ENCODE measurements at regions not wholly inside any gene's neighbourhood (a gene's known extent, or its start where the extent isn't known, plus 50 kb on each side); places are given as distances from the start of the nearest gene placed in this dataset.

DNA sequence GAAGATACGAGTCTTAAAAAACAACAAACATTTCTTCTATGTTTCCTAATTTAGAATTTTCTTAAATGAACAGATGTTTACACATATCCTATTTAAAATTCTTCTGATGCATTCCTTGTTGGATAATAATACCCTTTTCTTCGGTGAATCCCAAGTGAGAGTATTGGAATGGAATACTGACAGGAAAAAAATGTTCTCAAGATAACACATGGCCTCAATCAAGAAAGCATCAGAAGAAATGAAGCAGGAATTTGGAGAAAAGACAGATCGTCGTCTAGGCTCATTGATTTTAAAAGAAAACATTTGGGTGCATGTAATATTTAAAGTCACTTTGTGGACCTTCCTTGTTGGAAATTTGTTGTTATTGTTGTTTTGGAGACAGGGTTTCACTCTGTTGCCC lies 196.9 kb upstream of the ANK2 start:
- no peak for DNase-seq

- DNase-seq: no peak
Measured at GRCh38 chr4:112853662-112854256, 195.7 kb upstream of the ANK2 start.

GRCh38 chr4:112854420-112854819 lies 195.0 kb upstream of the ANK2 start:
- no peak for DNase-seq

GRCh38 chr4:112855058-112855457 lies 194.4 kb upstream of the ANK2 start:
- DNase-seq: no peak

DNA sequence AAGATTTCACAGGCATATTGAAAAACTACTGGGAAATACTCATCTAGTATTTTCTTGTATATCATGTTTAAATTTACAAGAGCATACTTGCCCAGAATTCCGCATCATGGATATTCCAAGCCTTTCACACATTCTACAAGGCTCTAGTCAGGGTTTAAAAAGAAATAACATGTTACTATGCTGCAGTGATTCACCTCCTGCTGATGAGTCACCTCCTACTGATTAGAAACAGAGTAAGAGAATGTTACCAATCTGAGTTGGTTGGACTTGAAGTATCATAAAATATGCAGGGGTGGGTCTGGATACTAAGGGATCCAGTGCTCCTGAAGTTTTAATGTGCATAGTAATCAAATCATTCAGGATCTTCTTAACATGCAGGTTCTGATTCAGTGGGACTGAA lies 192.0 kb upstream of the ANK2 start:
- DNase-seq: no peak

GRCh38 chr4:112858751-112859150 lies 190.7 kb upstream of the ANK2 start:
- no peak for DNase-seq

- DNase-seq: no peak
Measured at GRCh38 chr4:112859456-112860184, 189.8 kb upstream of the ANK2 start.

- DNase-seq: no peak
Measured at GRCh38 chr4:112860830-112861690, 188.4 kb upstream of the ANK2 start.

DNA sequence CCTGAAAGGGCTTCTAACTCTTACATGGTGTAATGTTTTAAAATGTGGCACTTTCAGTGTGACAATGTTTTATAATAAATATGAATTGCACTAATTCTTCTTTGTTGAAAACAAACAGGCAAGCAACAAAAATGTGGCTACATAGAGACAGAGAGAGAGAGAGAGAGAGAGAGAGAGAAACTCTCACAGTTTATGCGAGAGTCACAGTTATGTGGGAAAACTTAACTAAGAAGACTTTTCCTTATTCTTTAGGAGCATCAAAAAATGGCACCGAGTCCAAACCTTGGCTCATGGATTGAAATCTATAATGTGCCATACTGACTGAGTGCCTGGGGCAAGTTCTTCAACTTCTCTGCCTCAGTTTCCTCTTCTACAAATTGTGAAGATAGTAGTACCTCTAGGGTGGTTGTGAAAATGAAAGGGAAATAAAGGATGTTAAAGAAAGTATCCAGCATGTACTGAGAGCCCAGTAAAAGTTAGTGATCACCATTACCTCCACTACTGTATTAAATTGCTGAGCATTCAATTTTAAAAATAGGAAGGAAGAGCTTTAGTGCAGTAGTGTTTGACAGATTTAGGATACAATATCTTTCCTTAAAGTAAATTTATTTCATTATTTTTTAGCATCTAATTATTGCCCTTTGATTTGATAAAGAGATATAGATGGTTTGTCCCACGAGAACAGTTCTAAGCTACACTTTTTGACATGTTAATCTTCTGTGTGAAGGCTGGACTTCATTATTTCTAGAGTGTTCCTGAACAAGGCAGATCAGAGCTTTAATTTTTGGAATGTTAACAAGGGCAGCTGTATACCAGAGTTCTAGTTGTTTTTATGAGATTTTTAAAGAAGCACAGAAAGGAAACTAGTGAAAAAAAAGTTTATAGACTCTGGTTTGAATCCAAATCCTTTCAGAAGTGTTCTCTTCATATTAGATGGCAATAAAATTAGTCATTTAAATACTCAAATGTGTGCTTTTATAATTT lies 187.5 kb upstream of the ANK2 start:
- no peak for DNase-seq

DNA sequence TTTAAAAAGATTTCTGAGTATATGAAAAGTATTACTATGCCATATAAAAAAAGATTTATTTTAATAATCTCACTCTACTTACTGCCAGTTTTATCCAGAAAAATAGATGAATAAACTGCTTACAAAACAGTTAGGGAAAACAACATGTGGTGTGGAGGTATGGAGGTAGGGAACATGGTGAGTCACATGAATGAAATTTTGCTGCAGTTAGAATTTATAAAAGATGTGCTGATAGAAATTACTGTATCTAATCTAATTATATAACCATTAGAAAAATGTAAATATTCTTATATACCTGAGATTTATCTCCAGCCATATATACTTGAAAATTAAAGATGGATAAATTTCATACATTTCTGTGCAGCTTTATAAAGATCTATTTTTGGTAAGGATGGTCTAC lies 184.0 kb upstream of the ANK2 start:
- DNase-seq: no peak

GRCh38 chr4:112876316-112876715 lies 173.1 kb upstream of the ANK2 start:
- no peak for DNase-seq

DNA sequence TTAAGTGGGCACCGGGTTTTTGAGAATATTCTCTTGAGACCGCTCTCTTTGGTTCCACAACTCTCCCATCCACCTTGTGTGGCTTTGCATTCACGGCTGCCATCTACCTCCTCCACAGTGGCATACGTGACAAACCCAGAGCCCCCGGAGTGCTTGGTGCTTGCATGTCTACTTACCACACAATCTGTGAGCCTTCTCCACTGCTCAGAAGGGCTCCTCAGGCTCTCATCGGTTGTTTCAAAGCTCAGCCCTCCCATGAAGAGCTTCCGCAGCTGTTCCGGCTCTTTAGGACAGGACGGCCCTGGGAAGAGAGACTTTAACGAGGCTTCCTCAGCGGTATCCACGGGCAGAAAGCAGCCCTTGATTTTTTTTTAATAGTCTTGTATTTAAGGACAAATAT lies 167.6 kb upstream of the ANK2 start:
- no peak for DNase-seq

DNA sequence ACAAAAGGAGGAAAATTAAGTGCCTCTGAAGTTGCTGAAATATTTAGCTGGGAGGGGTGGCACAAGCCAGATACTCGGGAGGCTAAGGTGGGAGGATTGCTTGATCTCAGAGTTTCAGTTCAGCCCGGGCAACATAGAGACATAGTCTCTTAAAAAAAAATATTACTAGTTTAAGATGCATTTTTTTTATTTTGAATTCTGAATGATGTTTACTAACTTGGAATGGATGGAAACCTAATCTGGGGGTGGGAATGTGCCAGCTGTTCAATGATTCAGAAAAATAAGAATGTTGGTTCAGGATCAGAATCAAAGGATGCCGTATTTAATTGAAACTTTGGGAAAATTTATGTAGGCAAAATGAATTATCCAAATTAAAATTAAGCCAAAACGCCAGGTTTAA lies 167.2 kb upstream of the ANK2 start:
- no peak for DNase-seq

DNA sequence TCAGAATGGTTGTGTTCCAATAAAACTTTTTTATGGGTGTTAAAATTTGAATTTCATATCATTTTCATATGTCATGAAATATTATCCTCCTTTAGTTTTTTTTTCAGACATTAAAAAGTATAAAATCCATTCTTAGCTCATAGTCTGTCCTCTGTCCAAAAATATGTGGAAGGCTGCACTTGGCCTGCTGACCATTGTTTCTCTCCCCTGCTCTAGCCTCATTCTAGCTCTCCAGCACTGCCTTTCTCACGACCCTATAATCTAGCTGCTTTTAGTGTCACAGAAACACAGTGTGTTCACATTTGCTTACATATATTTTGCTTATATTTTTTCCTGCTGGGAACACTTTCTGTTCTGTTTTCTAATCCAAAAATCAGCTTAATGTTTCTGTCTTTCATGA lies 165.0 kb upstream of the ANK2 start:
- DNase-seq: no peak

- DNase-seq: no peak
Measured at GRCh38 chr4:112885897-112886296, 163.6 kb upstream of the ANK2 start.

DNA sequence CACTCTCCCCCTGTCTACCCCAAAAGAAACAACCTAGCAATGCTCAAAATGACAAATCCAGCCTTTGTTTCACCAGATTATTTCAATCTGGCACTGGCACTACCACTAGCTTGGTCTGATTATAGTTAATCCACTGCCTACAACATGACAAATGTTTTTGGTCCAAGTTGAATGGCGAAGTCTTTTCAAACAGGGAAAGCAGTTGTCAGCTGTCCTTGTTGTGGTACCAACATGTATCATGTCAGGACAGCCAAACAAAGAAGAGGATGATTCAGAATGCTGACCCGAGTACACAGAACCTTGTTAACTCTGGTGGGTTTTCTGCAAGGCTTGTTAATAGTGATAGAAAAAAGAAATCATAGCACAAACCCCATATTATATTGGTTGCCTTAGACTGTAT lies 160.8 kb upstream of the ANK2 start:
- no peak for DNase-seq

DNA sequence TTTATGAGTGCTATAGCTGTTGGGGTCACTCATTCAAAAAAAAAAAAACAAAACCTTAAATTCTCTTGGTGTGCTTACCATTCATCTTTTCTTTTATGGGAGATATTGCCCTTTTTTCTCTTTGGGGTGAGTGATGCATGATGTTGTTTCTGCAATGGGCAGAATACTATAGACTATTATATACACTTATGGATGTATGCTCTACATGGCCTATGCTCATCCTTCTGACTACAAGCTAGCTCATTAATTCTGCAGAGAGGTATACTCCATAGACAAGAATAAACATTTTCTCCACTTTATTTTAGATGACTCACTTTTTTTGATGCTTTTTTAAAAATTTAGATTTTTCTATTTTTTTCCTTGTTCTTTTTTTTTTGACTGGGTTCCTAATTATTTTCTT lies 160.3 kb upstream of the ANK2 start:
- DNase-seq: no peak

DNA sequence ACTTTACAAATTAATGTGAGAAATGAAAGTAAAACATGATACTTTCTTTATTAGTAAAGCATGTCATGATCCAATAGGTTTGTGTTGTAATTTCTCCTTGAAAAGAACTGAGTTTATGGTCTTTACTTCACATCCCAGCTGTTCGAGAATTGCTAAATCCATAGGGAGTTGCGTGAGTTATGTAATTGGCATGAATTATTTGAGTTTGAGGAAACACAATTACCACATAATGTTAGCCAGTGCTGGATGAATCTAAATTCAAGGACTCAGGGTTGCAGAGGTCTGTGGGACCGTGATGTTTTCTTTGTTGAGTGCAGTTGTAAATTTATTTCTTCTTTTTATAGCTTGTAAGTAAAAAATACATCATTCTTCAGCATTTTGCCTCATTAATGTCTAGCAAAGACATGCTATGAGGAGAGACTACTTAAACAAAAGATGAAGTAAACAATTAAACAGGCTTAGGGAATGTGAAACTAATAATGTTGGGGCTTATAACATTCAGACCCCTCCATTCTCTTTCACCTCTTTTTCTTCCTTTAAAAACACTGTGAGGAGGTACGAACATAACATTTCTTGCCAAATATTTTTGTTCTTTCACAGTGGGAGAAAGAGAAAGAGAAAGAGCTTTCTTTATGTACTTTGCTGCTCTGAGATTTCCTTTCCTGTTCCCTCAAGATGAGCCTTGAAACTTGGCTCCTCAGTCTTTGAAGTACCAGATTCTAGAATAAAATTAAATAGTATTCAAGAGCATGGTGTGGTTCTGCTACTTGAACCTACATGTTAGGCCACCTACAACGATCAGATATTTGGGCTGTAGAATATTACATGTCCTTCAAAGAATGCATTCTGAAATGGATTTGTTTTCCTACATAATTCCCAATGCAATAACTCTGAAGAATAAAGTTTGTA lies 159.6 kb upstream of the ANK2 start:
- DNase-seq: no peak

DNA sequence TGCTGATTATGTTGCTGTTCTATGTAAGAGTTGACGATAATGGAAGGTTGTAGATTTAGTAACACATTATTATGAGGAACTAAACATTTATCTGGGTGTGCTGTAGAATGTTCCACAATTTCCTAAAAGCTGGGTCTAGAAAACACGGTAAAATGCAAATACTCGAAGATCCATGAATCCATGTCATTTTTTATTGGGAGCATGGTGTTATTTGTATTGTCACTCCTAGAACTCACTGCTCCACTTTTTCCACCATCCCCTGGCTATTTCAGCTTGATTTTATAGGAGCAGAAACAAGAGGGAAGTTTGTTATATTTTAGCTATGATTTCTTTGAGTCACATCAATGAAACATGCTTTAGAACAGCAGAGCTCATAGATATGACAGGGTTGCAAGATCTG lies 155.0 kb upstream of the ANK2 start:
- no peak for DNase-seq

- DNase-seq: no peak
Measured at GRCh38 chr4:112894951-112895350, 154.5 kb upstream of the ANK2 start.

DNA sequence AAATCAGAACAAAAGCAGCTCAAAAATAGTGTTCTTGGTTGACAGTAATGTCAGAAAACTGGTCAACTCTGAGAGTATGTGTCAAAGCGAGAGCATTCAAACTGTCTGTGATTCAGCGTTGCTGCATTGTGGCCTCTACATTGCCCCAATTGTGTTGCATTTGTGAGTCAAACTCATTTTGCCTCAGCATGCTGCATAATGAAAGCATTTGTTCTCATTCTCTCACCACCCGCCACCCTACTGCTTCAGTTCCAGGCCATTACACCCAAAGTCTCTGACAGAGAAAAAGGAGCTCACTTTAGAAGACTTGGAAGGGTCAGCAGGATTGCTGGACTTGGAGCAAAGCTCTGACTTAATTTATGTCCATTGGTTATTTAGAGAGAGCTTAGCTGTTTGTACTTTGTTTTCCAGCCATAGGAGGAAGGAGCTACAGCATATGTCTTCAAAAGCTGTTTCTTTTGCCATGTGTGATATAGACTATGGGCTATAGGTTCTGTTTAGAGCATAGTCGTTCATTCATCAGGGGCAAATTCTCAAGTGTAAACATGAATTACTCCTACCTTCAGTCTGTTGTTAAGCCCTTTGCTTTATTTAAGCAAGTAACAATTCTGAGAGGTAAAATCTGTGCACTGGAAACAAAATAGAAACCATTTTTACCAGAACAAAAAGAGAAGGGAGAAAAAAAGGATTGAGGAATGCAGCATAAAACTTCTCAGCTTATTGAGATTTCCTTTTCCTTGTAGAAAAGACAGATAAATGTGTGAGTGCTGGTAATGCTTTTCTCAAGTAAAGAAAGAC lies 153.4 kb upstream of the ANK2 start:
- no peak for DNase-seq

Data from NCI-H345 (cell line).